HCT116 (cell line): ENCODE measurements at regions not wholly inside any gene's neighbourhood (a gene's known extent, or its start where the extent isn't known, plus 50 kb on each side); places are given as distances from the start of the nearest gene placed in this dataset.

Experiments
- ATAC-seq: fragments of 200-7000 bp; cut with Tn5 transposase; 2 replicates; pipeline ENCODE4 v1.9.1; 2020; ENCODE audit warnings: mild to moderate bottlenecking, moderate library complexity
- BruUV-seq: library from RNA; stranded (reverse); fragments of 400-500 nt; replicated peaks from 2 replicates; lab custom pipeline; 2021; lab: Mats Ljungman, UMichigan
- CTCF ChIA-PET: fragments of 300-600 bp; sonication (Branson Sonifier 250); formaldehyde crosslinking; loops from one replicate; lab custom pipeline; 2021; ENCODE audit warnings: antibody characterized with exemption; lab: Charles Lee
- POLR2A ChIA-PET: fragments of 300-600, 350-600 bp; sonication (Branson Sonifier 250); formaldehyde crosslinking; loops from one replicate; lab custom pipeline; 2021; ENCODE audit warnings: antibody characterized with exemption; lab: Charles Lee
- RAD21 ChIA-PET, 2 experiments: fragments of 300-600 bp; sonication (Branson Sonifier 250); formaldehyde crosslinking; loops; one replicate each; lab custom pipeline; 2023; ENCODE audit warnings: low total read pairs in 2 of 2; ENCODE audit not compliant: uncharacterized antibody in 2 of 2, unreplicated experiment in 2 of 2, low non-redundant PET in 1 of 2; lab: Charles Lee
- DNase-seq: peaks from one replicate; pipeline ENCODE4 v3.0.0-alpha.2; 2010; ENCODE audit warnings: low read depth, low spot score
- H2AFZ ChIP-seq: fragments of 200-600 bp; shearing (Covaris generic), sonication (generic); 2 replicates; pipeline ENCODE4 v1.6.1; 2017; ENCODE audit warnings: low read depth, mixed run types, mixed read lengths, antibody characterized with exemption, low read length; ENCODE audit not compliant: poor library complexity, severe bottlenecking
- H3K27ac ChIP-seq: 2 replicates; pipeline ENCODE4 v1.5.1; 2012; ENCODE audit warnings: low read depth, low read length
- H3K27me3 ChIP-seq: fragments of 200-600 bp; sonication (generic); 2 replicates; pipeline ENCODE4 v1.6.1; 2016; ENCODE audit warnings: mixed run types, low read length, mixed read lengths; ENCODE audit not compliant: insufficient read depth
- H3K36me3 ChIP-seq, 2 experiments: fragments of 200-500 bp in 1 of 2; fragments of 200-600 bp in 1 of 2; sonication (Bioruptor generic) in 1 of 2; sonication (generic) in 1 of 2; 2 replicates each; pipeline versions ENCODE4 v1.5.1 to v1.6.1; 2014 to 2016; ENCODE audit warnings: low read length in 2 of 2, inconsistent platforms in 1 of 2, mixed read lengths in 1 of 2, mixed run types in 1 of 2; ENCODE audit not compliant: insufficient read depth in 2 of 2, control insufficient read depth in 1 of 2
- H3K4me1 ChIP-seq, 2 experiments: fragments of 200-600 bp in 1 of 2; sonication (generic) in 1 of 2; 2 replicates each; pipeline versions ENCODE4 v1.5.1 to v1.6.1; 2012 to 2017; ENCODE audit warnings: low read length in 2 of 2, inconsistent platforms in 1 of 2, mild to moderate bottlenecking in 1 of 2, mixed read lengths in 1 of 2, mixed run types in 1 of 2, moderate library complexity in 1 of 2; ENCODE audit not compliant: insufficient read depth in 2 of 2, control insufficient read depth in 1 of 2
- H3K4me2 ChIP-seq: fragments of 200-600 bp; sonication (generic); 2 replicates; pipeline ENCODE4 v1.6.1; 2017; ENCODE audit warnings: mixed run types, low read length, mixed read lengths
- H3K4me3 ChIP-seq, 2 experiments: fragments of 200-600 bp in 1 of 2; sonication (generic) in 1 of 2; replicated peaks in 1 of 2; 2 replicates each; pipeline ENCODE4 v1.5.1; 2011 to 2016; ENCODE audit warnings: low read length in 2 of 2, control low read depth in 1 of 2, low read depth in 1 of 2, mild to moderate bottlenecking in 1 of 2, mixed read lengths in 1 of 2, mixed run types in 1 of 2
- H3K79me2 ChIP-seq: fragments of 200-600 bp; sonication (generic); 2 replicates; pipeline ENCODE4 v1.6.1; 2017; ENCODE audit warnings: mild to moderate bottlenecking, mixed run types, low read length, moderate library complexity, mixed read lengths; ENCODE audit not compliant: insufficient read depth
- H3K9ac ChIP-seq: fragments of 200-600 bp; sonication (generic); 2 replicates; pipeline ENCODE4 v1.6.1; 2016; ENCODE audit warnings: low read length, mixed read lengths
- H3K9me2 ChIP-seq: fragments of 200-600 bp; sonication (generic), shearing (Covaris generic); 2 replicates; pipeline ENCODE4 v1.6.1; 2017; ENCODE audit warnings: mixed run types, mild to moderate bottlenecking, moderate library complexity; ENCODE audit not compliant: insufficient read depth
- H3K9me3 ChIP-seq, 2 experiments: fragments of 200-500 bp in 1 of 2; fragments of 200-600 bp in 1 of 2; sonication (Bioruptor generic) in 1 of 2; sonication (generic) in 1 of 2; 2 replicates each; pipeline ENCODE4 v1.6.1; 2014 to 2017; ENCODE audit warnings: low read length in 2 of 2, mixed read lengths in 2 of 2, inconsistent platforms in 1 of 2, low read depth in 1 of 2, mild to moderate bottlenecking in 1 of 2, mixed run types in 1 of 2, moderate library complexity in 1 of 2; ENCODE audit not compliant: control insufficient read depth in 1 of 2, insufficient read depth in 1 of 2
- H4K20me1 ChIP-seq: fragments of 200-600 bp; sonication (generic), shearing (Covaris generic); 2 replicates; pipeline ENCODE4 v1.6.1; 2017; ENCODE audit warnings: mixed run types, mild to moderate bottlenecking, moderate library complexity; ENCODE audit not compliant: insufficient read depth
- CBX3 ChIP-seq: IDR thresholded peaks from 2 replicates; pipeline ENCODE4 v1.6.1; 2012; ENCODE audit warnings: low read depth
- CEBPB ChIP-seq: IDR thresholded peaks from 2 replicates; pipeline ENCODE4 v1.6.1; 2012; ENCODE audit warnings: low read depth
- CTCF ChIP-seq, 3 experiments: fragments of 200-600 bp in 1 of 3; sonication (generic) in 1 of 3; IDR thresholded peaks in 2 of 3; conservative IDR thresholded peaks in 1 of 3; 2 replicates each; pipeline ENCODE4 v1.5.1; 2012 to 2017; ENCODE audit warnings: low read depth in 2 of 3, low read length in 2 of 3, antibody characterized with exemption in 1 of 3, borderline replicate concordance in 1 of 3, control low read depth in 1 of 3, mild to moderate bottlenecking in 1 of 3, mixed read lengths in 1 of 3, mixed run types in 1 of 3, moderate library complexity in 1 of 3; ENCODE audit not compliant: insufficient read depth in 1 of 3
- ELF1 ChIP-seq: IDR thresholded peaks from 2 replicates; pipeline ENCODE4 v1.6.1; 2012; ENCODE audit warnings: low read depth, borderline replicate concordance
- FOSL1 ChIP-seq: IDR thresholded peaks from 2 replicates; pipeline ENCODE4 v1.6.1; 2012; ENCODE audit warnings: low read depth
- JUND ChIP-seq: IDR thresholded peaks from 2 replicates; pipeline ENCODE4 v1.6.1; 2012
- POLR2AphosphoS5 ChIP-seq: IDR thresholded peaks from 2 replicates; pipeline ENCODE4 v1.6.1; 2011; ENCODE audit warnings: mild to moderate bottlenecking, low read depth, low read length, moderate library complexity
- RAD21 ChIP-seq: IDR thresholded peaks from 2 replicates; pipeline ENCODE4 v1.6.1; 2012; ENCODE audit warnings: low read depth, mild to moderate bottlenecking
- SIN3A ChIP-seq: IDR thresholded peaks from 2 replicates; pipeline ENCODE4 v1.6.1; 2012; ENCODE audit warnings: low read depth
- SP1 ChIP-seq: IDR thresholded peaks from 2 replicates; pipeline ENCODE4 v1.6.1; 2012; ENCODE audit warnings: low read depth
- SRF ChIP-seq: IDR thresholded peaks from 2 replicates; pipeline ENCODE4 v1.6.1; 2012; ENCODE audit warnings: low read depth
- ZFX ChIP-seq: fragments of 450-650 bp; IDR thresholded peaks from 2 replicates; pipeline ENCODE4 v1.6.1; 2017
- intact Hi-C: fragments of 100-400 bp; cut with micrococcal nuclease; formaldehyde crosslinking; loops from 2 replicates; pipeline ENCODE4 v1.10.0; 2022

DNA sequence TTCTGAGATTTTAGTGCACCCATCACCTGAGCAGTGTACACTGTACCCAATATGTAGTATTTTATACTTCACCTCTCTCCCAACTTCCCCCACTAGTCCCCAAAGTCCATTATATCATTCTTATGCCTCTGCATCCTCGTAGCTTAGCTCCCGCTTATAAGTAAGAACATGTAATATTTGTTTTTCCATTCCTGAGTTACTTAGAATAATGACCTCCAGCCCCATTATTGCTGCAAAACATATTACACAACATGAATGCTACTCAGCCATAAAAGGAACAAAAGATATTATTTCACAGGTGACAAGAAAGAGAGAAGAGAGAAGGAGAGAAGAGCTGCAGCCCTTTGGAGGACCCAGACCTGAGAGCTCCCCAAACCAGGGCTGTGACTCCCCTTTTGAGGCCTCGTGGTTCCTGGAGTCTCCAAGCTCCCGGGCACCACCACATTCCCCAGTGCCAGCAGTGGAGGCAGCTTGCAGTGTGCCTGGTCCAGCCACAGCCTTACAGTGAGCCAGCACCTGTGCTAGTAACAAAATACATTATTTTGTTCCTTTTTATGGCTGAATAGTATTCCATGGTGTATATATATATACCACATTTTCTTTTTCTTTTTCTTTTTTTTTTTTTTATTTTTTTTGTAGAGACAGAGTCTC, 194.5 kb upstream of the DAB2 start:
- POLR2A ChIA-PET, result no interaction called here
- Histone ChIP-seq H3K27ac (no peak overlapping the region), H3K9me3 (no peaks in the 10 kb centered on the region), H3K4me1 (peaks cover 9 to 12% of the 10 kb centered on the region in 2 experiments; a peak in 3 of 4 replicates), H3K9ac (no peak overlapping the region), H3K4me2 (no peak overlapping the region), H3K4me3 (no peak overlapping the region), H3K9me2 (no peaks in the 10 kb centered on the region), H3K36me3 (no peaks in the 10 kb centered on the region), H3K79me2 (no peaks in the 10 kb centered on the region), H2AFZ (no peak overlapping the region), H3K27me3 (no peaks in the 10 kb centered on the region), H4K20me1 (no peaks in the 10 kb centered on the region)
- TF ChIP-seq SP1 (no peak), JUND (no peak), POLR2AphosphoS5 (no peak), SRF (no peak), ELF1 (no peak), ZFX (no peak), CEBPB (no peak), RAD21 (no peak), CTCF (IDR thresholded peaks at IDR 0.05 in 2 of 3, conservative IDR thresholded peaks at IDR 0.05 in 1 of 3; ENCODE audit: borderline replicate concordance in 1 of 3, insufficient read depth in 1 of 3, low read depth in 2 of 3, low read length in 2 of 3) (no peak), FOSL1 (no peak), CBX3 (no peak), SIN3A (no peak)
- ATAC-seq, result no peak
- no TSS peak for BruUV-seq
- CTCF ChIA-PET, result no interaction called here
- RAD21 ChIA-PET, result no interaction called here
- intact Hi-C loops, result no loop called here
- DNase-seq, result no peak
